Stimulated activated CD4-positive, alpha-beta T cell treated with anti-CD3 and anti-CD28 coated beads, Interleukin-4, amount 100 ng/mL, for 1 hour (primary cell): ENCODE measurements at regions not wholly inside any gene's neighbourhood (a gene's known extent, or its start where the extent isn't known, plus 50 kb on each side); places are given as distances from the start of the nearest gene placed in this dataset.

ENCODE experiments used
- DNase-seq: peaks from one replicate; pipeline ENCODE4 v3.0.0-alpha.2; 2020

DNA sequence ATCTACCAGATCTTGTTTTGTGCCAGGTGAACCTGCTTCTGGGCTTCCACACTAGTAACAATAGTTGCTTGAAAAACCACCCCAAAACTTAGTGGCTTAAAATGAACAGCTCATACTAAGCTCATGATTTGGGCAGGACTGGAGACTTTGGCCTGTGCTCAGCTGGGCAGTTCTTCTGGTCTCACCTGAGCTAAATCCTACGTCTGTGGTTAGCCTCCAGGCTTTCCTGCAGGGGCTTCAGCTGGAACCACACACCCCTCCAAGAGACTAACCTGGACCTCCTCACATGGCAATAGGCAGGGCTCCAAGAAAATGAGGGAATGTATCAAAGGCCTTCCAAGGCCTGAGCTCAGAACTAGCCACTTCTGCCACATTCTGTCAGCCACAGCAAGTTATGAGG lies 144.1 kb downstream of the CD8B2 start:
- no peak for DNase-seq

DNA sequence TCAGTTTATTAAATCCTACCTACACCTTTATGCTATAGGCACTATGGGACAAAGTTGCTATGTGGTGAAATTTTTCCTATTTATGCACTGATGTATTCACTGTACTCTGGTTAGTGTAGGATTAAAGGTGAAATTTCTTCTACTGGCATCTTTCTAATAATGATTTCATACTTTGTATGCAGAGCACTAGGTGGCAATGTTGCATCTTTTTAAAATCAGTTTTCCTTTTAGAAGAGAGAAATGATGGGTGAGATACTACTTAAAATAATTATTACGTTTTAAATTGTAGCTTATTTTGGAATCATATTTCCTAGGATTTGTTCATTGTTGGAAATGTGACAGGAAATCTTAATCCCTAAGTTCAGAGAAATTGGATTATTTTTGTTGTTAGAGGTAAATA lies 150.9 kb downstream of the CD8B2 start:
- DNase-seq = no peak

DNA sequence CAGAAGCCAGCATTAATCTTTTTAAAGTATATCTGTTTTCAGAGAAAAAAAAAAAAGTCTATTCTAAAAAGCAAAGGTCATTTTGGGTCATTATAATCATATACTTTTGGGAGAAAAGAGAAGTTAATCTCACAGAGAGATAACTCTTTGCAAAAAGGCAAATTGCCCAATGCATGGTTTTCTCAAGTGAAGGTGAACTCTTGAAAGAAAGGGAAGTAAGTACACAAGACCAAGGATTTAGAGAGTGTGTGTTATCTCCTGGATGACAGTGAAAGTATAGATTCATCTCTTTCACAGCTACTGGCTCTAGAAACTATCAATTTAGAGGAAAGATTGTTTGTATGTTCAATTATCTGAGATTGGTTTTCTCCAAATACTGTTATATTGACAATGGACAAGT lies 151.4 kb downstream of the CD8B2 start:
- no peak for DNase-seq

DNA sequence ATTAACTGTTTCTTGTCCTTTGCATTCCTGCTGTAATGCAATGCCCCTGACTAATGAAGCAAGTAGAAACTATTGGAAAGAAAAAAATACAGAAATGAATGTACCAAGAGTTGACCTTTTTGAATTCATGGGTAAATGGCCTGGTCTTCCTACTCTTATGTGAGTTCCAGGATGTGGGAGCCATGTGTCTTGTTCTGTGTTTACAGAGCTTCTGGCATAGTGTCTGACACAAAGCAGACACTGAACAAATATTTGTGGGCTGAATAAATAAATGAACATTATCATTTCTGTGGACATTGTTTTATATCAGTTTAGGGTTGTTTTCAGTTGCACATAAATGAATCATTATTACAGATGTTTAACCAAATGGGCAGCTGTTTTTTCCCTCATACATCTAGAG lies 155.5 kb downstream of the CD8B2 start:
- no peak for DNase-seq

DNA sequence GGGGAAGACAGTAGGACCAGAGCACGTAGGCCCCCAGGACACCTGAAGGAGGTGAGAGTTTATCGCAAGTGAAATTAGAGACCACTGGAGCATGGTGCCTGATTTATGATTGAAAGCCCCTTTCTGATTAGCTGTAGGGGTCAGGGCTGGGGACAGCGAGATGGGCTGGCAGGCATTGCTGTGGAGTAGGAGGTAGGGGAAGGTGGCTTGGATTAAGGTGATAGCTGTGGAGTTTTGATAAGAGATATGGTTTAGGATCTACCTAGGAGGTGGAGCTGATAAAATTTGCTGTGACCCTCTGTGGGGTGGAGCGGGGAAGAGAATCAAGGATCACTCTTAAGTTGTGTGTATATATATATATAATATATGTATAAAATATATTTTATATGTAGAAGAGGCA lies 157.5 kb downstream of the CD8B2 start:
- no peak for DNase-seq

DNA sequence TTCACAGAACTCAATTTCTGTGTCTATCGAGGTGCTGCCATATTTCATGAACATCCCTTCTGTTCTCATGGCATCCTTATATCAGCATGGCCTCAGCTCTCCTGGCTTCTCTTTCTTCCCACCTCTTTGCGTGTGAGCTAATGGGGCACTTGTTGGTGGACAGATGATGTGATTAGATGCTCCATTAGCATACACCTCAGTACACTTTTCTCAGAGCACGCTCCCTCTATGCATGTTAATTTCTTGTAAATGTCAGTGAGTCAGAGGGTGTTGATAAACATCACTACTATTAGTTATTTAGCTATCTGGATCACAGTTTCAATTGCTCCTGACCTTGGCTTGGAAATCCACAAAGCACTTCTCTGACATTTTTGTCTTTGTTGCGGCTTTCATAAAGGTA lies 159.4 kb downstream of the CD8B2 start:
- DNase-seq = no peak

DNA sequence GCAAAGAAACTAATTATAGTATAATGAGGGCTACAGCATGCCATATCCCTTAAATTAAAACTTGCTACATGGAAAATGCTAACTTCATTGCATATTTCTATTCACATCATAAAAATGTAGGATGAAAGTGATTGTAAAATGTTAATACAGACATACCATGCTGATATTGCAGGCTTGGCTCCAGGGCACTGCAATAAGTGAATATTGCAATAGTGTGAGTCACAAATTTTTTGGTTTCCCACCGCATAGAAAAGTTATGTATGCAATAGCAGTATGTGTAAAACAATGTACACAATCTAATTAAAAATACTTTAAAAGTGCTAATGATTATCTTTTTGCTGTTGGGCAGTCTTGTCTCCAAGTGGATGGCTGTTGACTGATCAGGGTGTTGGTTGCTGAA lies 162.1 kb downstream of the CD8B2 start:
- no peak for DNase-seq

DNA sequence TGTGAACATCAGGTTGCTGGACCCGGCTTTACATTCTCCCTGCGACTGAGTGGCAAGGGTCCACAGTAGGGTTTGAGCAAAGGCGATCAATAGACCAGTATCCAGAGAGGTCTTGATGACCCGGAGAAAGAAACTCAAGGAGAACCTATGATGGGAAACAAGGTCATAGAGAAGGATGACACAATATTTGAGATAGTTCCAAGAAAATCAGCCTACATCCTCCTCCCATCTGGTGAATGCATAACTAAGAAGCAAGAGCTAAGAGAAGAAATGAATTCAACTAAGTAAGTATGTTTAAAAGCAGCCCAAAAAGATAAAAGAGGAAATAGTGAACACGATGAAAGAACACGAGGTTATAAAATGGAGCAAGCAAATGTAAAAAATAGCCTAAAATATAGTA lies 166.3 kb downstream of the CD8B2 start:
- no peak for DNase-seq

DNA sequence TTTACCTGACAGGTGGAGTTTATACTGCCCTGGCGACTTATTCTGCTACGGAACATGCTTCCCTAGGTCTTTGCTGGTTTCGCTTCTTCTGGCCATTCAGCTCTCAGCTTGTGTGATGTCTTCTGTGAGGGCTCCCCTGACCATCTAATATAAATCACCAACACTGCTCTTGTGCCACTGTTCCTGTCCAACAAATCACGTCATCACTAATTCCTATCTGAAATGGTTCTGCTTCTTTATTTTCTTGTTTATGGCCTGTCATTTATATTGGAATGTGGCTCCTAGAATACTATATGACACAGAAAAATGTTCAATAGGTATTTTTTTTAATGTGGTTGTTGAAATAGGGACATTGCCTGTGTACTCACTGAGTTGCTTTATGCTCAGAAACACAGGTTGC lies 171.5 kb downstream of the CD8B2 start:
- DNase-seq = no peak

DNA sequence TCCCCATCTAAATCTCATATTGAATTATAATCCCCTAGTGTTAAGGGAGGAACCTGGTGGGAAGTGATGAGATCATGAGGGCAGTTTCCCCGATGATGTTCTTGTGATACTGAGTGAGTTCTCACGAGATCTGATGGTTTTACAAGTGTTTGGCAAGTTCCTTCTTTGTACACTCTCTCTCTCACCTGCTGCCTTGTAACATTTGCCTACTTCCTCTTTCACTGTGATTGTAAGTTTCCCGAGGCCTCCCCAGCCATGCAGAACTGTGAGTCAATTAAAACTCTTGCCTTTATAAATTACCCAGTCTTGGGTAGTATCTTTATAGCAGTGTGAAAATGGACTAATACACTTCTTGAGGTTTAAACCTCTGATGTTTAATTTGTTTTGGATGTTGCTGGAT lies 177.5 kb downstream of the CD8B2 start:
- no peak for DNase-seq

DNA sequence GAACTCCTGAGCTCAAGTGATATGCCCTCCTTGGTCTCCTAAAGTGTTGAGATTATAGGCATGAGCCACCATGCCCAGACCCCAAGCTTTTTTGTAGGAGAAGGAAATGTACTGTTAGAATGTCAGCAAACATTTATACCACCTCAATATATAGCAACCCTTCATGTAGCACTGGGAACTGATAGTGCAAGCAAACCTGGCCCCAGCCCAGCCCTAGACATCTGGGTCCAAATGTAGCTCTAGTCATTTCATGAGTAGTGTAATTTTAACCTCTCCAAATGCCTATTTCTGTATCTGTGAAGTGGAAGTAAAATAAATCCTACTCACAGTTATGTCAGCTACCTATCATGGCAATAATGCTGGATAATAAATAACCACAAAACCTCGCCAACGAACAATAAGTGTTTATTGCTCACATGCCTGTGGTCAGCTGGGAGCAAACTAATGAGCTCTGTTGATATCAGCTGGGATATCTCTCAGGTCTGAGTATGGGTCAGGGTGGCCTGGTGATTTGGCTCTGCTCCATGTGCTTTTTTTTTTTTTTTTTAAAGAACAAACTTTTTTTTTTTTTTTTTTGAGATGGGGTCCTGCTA lies 180.4 kb downstream of the CD8B2 start:
- DNase-seq = no peak

DNA sequence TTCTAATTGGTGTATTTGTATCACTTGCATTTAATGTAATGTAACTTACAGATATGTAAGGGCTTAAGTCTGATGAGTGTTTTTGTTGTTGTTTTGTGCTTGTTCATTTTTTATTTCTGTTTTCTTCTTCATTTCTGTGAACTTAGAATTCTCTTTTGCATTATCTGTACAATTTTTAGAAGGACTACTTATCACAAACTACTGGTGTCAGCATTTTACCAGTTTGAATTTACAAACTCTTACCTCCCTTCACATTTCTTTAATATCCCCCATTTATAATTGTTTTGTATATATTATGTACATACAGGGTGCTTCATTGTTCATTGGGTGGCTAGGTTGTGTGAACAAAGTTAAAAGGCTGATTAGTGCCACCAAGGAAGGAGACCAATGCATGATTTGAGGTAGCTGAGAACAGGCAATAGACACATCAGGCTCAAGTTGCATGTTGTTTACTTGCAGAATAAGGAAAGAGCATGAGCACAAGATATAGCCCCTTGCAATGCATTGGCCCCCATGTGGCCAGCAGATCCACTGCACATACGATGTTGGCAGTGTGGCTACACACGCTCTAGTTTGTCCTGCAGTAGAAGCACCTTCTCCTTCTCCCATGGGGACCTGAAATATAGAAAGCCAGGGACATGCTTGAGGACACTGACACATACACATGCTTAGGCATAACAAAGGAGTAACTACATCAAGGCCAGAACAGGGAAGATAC lies 198.2 kb downstream of the CD8B2 start:
- DNase-seq = no peak

DNA sequence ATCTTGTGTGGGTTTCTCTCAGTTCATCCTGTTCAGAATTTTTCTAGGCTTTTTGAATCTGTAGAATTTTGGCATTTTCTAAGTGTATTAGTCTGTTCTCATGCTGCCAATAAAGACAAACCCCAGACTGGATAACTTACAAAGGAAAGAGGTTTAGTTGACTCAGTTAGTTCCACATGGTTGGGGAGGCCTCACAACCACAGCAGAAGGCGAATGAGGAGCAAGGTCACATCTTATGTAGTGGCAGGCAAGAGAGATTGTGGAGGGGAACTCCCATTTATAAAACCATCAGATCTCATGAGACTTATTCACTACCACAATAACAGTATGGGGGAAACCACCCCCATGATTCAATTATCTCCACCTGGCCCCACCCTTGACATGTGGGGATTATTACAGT lies 199.2 kb downstream of the ST6GAL2 start:
- DNase-seq = no peak

DNA sequence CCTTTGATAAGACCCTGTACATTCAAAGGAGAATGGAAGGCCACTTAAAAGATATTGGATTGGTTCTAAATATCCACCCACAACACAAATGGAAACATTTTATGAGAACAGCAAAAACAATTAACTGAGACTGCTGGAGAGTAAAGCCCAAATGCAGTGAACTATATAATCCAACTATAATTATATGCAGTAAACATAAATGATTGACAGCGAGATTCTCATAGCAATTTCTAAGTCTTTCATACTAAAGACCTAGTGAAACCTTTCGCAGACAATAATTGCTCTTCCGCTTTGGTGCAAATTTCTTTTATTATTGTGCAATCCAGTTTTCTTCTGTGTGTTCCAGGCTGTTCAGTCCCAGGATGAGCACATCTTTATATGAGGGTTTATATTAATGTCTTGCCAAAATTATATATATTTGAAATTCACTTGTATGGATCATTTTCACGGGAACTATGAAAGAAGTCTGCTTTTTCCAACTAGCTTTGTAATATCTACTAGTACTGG lies 190.9 kb downstream of the ST6GAL2 start:
- no peak for DNase-seq

DNA sequence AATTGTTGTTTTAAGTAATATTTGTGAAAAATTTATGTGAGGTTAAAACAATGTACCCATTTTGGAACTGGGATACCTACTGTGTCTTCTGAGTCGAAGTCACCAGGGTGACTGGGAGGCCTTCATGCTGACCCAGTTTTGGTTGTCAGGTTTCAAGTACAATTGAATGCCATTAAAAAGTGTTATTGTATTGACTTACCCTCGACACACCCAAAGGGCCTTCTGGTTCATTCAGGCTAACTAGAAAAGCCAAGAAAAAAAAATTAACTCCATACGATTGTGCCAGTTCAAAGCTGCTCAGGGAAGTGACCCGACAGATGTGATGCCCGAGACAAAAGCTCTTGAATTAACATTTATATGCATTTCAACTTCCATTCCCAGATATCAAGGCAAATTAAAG lies 190.0 kb downstream of the ST6GAL2 start:
- no peak for DNase-seq

DNA sequence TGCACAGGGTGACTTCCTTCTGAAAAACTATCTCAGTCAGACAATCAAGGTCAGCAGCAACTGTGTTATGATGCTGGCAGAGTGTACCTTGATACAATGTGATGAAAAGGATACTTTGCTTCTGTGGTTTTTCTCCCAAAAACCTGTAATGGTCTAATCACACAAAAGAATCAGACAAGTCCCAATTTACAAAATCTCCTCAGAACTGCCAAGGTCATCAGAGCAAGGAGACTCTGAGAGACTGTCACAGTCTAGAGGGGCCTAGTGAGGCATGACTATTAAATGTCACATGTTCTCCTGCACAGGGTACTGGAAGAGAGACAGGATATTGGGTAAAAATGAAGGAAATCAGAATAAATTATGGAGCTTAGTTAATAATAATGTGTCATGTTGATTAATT lies 185.4 kb downstream of the ST6GAL2 start:
- no peak for DNase-seq

DNA sequence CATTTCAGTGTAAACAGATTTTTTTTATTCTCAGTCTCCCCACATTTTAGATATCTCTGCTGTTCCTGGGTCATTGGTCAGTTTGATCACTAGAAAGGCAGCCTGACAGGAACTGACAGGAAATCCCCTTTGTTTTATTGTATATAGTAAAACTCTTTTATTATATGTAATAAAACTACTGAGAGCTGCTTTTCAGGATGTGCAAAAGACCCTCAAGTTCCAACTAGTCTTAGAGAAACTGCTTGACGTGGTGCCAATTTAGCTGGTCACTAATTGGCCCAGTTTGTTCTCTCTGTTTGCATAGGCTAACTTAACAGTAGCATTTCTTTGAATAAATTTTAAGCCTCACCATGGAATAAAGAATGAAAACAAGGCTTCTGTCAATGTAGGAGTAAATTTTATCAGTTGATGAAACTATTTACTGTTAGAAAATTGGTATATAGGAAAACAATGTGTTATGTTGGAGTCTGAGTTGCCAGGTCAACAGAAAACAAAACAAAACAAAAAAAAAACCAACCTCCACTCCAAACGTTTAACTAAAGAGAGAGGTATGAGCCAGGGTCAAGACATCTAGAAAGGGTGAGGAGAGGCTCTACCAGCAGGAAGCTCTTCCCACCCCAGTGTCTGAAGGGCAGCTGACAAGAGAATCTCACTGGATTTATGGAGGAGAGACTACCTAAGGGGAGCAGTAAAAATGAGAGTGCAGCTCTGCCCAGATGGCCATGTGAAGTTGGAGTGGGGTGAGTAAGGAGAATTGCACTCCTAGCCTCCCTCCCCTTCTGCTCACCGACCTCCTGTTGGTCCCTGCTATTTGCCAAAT lies 184.6 kb downstream of the ST6GAL2 start:
- no peak for DNase-seq

DNA sequence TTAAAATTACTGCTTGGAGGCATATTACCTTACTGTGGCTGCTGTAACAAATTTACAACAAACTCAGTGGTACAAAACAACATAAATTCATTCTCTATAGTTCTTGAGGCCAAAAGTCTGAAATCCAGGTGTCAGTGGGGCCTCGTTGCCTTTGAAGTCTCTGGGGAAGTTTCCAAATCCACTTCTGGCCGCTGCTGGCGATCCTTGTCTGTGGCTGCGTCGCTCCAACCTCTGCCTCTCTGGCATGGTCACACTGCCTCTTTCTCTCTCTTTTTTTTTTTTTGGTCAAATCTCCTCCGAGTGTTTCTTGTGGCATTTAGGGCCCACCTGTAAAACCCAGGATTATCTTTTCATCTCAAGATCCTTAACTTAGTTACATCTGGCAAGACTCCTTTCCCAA lies 182.8 kb downstream of the ST6GAL2 start:
- DNase-seq = no peak

DNA sequence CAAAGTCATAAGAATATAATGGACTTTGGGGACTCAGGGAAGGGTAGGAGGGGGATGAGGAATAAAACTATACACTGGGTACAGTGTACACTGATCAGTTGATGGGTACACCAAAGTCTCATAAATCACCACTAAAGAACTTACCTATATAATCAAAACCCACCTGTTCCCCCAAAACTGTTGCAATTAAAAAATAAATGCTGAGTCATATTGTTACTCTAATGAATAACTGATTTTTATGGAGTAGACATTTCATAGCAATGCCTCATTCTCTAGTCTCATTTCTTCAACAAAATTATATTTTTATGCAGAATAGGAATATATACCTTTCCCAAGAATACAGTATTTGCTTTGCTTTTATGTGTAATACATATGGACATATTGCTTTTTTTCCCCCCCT lies 181.2 kb downstream of the ST6GAL2 start:
- no peak for DNase-seq

DNA sequence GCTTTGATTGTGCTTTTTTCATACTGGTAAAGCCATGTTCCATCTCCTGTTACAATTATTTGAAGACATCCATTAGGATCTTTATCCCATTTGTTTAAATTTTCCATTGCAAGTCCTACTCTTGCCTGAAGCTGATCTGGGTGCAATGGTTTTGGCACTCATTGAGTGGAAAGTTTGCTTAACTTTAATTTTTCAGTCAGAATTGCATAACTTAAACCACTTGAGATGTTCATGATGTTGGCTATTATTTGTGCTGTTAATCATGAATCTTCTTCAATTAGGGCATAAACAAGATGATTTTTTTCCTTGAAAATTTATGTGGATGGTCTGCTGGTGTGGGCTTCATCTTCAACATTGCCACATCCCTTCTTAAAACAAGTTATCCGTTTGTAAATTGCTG lies 180.1 kb downstream of the ST6GAL2 start:
- no peak for DNase-seq

DNA sequence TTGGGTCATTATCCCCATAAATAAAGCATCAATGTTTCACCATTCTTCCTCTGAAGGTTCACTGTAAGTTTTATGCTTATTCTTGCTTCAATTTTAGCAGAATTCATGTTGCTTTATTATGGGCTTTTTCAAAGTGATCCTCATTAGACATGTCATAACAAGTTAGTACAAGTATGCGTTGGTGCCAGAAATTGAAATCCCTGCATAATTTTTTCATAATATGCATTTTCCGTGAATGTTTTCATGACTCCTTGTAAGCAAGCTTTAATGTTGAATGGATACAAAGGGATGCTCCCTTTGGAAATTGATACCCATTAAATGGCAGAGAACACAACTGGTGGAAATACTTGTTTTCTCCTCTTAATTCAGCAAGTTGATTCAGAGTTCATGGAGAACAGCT lies 179.7 kb downstream of the ST6GAL2 start:
- no peak for DNase-seq

DNA sequence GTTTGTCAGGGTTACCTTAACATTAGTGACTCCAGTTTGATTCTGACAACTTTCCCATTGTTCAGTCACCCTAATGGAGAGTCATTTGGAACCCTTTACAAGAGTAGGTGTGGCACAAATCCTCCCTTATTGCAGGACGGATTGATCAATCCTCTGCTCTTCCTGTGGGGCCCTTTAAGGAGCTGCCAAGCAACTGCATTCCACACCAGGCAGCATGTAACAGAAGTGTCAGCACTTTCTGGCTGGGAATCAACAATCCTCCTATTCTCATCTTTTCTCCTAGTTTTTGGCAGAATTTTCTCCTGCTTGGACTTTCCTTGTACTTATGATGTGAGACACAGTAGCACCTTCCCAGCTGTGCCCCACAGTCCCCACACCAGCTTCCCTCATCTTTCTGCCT lies 177.8 kb downstream of the ST6GAL2 start:
- DNase-seq = no peak

DNA sequence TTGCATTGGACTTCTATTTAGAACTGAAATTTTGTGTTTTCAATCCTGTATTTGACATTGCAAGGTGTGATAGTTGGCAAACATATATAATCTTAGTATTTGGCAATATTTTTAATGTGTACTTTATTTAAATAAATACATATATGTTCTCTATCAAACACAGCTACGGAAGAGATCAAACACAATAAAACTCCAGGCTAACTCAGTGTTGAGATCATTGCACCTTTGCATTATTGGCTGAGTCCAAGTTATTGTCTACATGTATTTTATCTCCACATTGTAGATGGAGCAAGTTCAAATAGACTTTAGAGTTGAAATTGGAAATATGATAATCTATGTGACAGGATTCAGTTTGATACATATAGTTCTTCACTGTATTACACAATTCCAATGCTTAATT lies 176.7 kb downstream of the ST6GAL2 start:
- no peak for DNase-seq

DNA sequence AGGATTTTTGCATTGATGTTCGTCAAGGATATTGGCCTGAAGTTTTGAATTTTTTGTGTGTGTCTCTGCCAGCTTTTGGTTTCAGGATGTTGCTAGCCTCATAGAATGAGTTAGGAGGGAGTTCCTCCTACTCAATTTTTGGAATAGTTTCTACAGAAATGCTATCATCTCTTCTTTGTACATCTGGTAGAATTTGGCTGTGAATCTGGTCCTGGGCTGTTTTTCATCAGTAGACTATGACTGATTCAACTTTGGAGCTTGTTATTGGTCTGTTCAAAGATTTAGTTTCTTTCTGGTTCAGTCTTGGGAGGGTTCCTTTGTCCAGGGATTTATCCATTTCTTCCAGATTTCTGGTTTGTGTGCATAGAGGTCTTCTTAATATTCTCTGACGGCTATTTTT lies 166.7 kb downstream of the ST6GAL2 start:
- no peak for DNase-seq
